ENCODE measurements at regions not wholly inside any gene's neighbourhood (a gene's known extent, or its start where the extent isn't known, plus 50 kb on each side); places are given as distances from the start of the nearest gene placed in this dataset.

DNA sequence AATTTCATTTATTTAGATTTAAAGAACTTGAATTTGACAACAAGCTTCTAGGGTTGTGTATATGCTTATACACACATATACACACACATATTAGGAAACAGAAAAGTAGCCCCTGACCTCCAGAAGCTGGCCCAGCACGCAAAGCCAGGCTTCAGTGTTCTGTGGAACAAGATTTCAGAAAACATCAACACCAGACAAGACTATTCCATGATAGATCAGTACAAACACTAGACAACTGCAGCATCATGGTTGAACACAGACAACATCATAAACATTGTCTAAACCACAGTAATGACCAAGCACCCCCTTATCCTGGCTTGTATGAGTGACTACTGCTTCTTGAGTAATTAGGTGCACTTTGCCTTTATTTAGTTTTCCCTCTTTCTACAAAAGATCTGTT, 457.6 kb downstream of the TMEM182 start:
- Histone ChIP-seq H3K4me3 (ENCODE audit: low read depth, low read length) (no peak overlapping the region), H3K9me3 (ENCODE audit: control insufficient read depth, insufficient read depth, low read length) (no peaks in the 10 kb centered on the region), H3K4me1 (ENCODE audit: control insufficient read depth, insufficient read depth, low read length) (no peaks in the 10 kb centered on the region), H3K9ac (ENCODE audit: low read depth, low read length) (no peak overlapping the region), H3K36me3 (ENCODE audit: control insufficient read depth, insufficient read depth, low read length) (no peaks in the 10 kb centered on the region), H3K27ac (ENCODE audit: low read depth, low read length) (no peak overlapping the region), H3K27me3 (ENCODE audit: control insufficient read depth, insufficient read depth, low read length) (no peaks in the 10 kb centered on the region)

DNA sequence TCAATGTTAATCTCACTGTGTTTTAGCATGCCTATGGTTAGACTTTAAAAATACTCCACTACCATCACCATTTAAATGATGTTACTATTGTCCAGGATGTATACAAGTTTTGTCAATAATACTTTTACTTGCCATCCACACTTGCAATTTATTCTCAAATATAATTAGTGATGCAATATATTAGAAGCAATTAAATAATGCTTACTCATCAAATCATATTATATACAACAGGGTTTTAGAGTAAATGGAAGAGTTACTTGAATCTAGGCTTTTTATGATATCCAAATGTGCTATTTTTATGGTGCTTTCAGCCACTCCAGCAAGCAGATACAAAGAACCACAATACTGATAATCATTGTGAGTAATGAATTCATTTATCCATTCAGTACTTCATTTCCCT, 461.1 kb downstream of the TMEM182 start:
- H3K4me3 ChIP-seq (ENCODE audit: low read depth, low read length), result no peak overlapping the region
- no peak overlapping the region for H3K27ac ChIP-seq (ENCODE audit: low read depth, low read length)
- H3K27me3 ChIP-seq (ENCODE audit: control insufficient read depth, insufficient read depth, low read length), result no peaks in the 10 kb centered on the region
- H3K9ac ChIP-seq (ENCODE audit: low read depth, low read length), result no peak overlapping the region
- H3K9me3 ChIP-seq (ENCODE audit: control insufficient read depth, insufficient read depth, low read length), result no peaks in the 10 kb centered on the region
- H3K4me1 ChIP-seq (ENCODE audit: control insufficient read depth, insufficient read depth, low read length), result no peaks in the 10 kb centered on the region
- H3K36me3 ChIP-seq (ENCODE audit: control insufficient read depth, insufficient read depth, low read length), result no peaks in the 10 kb centered on the region

DNA sequence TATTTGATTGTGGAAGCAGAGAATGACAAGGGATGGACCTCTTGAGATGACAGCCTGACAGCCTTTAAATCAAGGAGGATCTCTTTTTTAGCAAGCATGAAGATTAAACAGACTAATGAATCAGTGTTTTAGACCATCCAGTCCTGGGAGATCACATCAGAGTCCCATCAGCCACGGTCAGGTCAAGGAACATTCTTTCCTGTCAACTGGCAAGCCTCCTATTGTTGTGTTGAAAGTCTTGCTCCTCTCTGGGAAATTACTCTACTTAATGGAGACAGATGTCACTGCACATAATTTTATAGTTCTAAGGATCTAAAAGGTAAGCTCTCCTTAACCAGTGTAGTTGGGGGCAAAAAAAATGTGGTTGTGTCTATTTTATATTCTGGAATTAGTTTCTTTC, 469.0 kb downstream of the TMEM182 start:
- Histone ChIP-seq H3K36me3 (ENCODE audit: control insufficient read depth, insufficient read depth, low read length) (no peaks in the 10 kb centered on the region), H3K27ac (ENCODE audit: low read depth, low read length) (no peak overlapping the region), H3K4me1 (ENCODE audit: control insufficient read depth, insufficient read depth, low read length) (no peaks in the 10 kb centered on the region), H3K9ac (ENCODE audit: low read depth, low read length) (no peak overlapping the region), H3K4me3 (ENCODE audit: low read depth, low read length) (no peak overlapping the region), H3K9me3 (ENCODE audit: control insufficient read depth, insufficient read depth, low read length) (no peaks in the 10 kb centered on the region), H3K27me3 (ENCODE audit: control insufficient read depth, insufficient read depth, low read length) (no peaks in the 10 kb centered on the region)

DNA sequence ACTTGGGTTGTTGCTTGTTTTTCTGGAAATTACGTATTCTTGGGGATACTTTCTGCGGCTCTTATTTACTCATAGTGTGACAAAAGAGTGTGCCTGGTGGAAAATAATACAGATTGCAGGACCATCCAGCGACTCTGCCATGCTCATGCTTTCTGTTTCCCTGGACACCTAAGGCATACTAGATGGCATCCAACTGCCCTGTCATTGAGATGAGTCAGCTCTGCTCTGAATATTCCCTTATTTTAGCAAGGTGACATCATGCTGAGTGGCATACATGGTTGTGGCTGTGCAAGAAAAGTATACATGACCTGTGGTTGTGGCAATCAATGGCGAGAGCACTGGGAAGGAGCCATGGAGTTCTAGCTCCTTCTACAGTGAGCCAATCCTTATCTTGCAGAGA, 471.0 kb downstream of the TMEM182 start:
- no peak overlapping the region for H3K4me3 ChIP-seq (ENCODE audit: low read depth, low read length)

DNA sequence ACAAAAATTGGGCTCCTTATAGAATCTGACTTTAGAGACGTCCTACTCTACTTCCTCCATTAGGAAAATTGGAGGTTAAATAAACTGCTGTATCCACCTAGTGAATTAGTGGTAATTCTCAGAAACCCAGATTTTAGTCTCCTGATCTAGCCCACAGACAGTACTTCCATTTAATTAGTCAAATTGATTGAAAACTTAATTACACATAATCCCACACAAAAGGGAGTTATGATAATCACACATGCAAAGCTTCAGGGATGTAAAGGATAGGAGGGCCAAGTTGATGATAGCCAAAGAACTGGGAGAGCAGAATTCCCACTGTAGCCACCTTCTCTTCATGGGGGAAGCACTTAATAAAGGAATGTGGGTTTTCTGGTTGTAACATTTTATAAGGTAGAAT, 471.9 kb downstream of the TMEM182 start:
- Histone ChIP-seq H3K4me1 (ENCODE audit: control insufficient read depth, insufficient read depth, low read length) (no peaks in the 10 kb centered on the region), H3K36me3 (ENCODE audit: control insufficient read depth, insufficient read depth, low read length) (no peaks in the 10 kb centered on the region), H3K27me3 (ENCODE audit: control insufficient read depth, insufficient read depth, low read length) (no peaks in the 10 kb centered on the region), H3K4me3 (ENCODE audit: low read depth, low read length) (no peak overlapping the region), H3K9me3 (ENCODE audit: control insufficient read depth, insufficient read depth, low read length) (no peaks in the 10 kb centered on the region), H3K9ac (ENCODE audit: low read depth, low read length) (no peak overlapping the region), H3K27ac (ENCODE audit: low read depth, low read length) (no peak overlapping the region)

More for the DNA sequence above, 471.0 kb downstream of the TMEM182 start:
- no peaks in the 10 kb centered on the region for H3K36me3 ChIP-seq (ENCODE audit: control insufficient read depth, insufficient read depth, low read length)
- no peaks in the 10 kb centered on the region for H3K9me3 ChIP-seq (ENCODE audit: control insufficient read depth, insufficient read depth, low read length)
- no peak overlapping the region for H3K9ac ChIP-seq (ENCODE audit: low read depth, low read length)
- H3K27me3 ChIP-seq (ENCODE audit: control insufficient read depth, insufficient read depth, low read length), result no peaks in the 10 kb centered on the region
- H3K4me1 ChIP-seq (ENCODE audit: control insufficient read depth, insufficient read depth, low read length), result no peaks in the 10 kb centered on the region
- no peak overlapping the region for H3K27ac ChIP-seq (ENCODE audit: low read depth, low read length)

DNA sequence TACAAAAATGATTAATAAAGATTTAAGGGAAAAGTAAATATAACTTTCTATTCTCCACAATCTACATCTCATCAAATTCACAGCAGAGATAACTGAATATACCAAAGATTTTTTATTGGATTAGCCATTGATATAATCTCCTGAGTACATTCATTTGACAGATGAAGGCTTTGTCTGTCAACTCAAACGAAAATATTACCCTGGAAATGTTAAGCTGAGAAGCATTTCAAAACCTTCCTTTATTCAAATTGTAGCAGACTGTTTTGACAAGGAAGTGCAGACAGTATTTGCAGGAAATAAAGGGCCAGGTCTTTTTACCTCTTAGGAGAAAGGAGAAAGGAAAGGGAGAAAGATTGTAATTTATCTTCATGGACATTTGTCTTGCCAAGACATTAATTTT, 473.5 kb downstream of the TMEM182 start:
- Histone ChIP-seq H3K4me3 (ENCODE audit: low read depth, low read length) (no peak overlapping the region), H3K4me1 (ENCODE audit: control insufficient read depth, insufficient read depth, low read length) (no peaks in the 10 kb centered on the region), H3K27me3 (ENCODE audit: control insufficient read depth, insufficient read depth, low read length) (no peaks in the 10 kb centered on the region), H3K27ac (ENCODE audit: low read depth, low read length) (no peak overlapping the region), H3K9ac (ENCODE audit: low read depth, low read length) (no peak overlapping the region), H3K36me3 (ENCODE audit: control insufficient read depth, insufficient read depth, low read length) (no peaks in the 10 kb centered on the region), H3K9me3 (ENCODE audit: control insufficient read depth, insufficient read depth, low read length) (no peaks in the 10 kb centered on the region)

DNA sequence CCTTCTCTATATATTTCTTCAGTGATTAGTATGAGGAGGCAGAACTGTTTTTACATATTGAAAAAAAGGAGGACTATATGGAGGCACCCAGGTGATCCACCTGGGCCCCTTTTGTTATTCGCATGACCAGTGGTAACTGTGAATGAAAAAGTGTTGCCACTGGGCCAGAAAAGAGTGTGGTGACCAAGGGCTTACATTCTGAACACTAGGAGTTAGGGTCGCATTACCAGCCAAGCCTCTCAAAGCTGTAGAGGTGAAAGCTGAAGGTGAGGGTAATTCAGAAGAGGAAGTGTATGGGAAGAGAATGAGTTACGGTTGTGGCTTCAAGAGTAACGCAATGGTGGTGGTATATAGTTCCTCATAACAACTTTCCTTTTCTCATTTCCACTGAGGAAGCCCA, 487.6 kb downstream of the TMEM182 start:
- H3K36me3 ChIP-seq (ENCODE audit: control insufficient read depth, insufficient read depth, low read length), result no peaks in the 10 kb centered on the region
- H3K4me3 ChIP-seq (ENCODE audit: low read depth, low read length), result no peak overlapping the region

DNA sequence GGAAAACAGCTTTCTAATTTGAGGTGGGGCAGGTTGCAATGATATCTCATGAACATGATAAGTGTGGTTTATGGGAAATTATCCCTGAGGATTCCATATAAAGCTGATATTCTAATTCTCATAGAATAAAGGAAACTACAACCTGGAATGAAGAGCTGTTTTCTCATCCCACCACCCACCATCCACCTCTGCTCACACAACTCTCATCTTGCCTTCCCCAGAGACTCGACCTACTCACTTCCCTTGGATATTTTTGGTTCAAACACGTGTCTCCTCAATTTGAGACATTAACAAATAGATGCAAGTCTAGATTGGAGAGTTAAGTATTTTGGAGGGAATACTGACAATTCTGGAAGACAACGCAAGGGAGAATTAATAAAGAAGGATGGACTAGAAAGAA, 490.9 kb downstream of the TMEM182 start:
- Histone ChIP-seq H3K27ac (ENCODE audit: low read depth, low read length) (no peak overlapping the region), H3K4me1 (ENCODE audit: control insufficient read depth, insufficient read depth, low read length) (peaks cover 4% of the 10 kb centered on the region; the same call in 1 of the 2 replicates), H3K4me3 (ENCODE audit: low read depth, low read length) (no peak overlapping the region), H3K27me3 (ENCODE audit: control insufficient read depth, insufficient read depth, low read length) (no peaks in the 10 kb centered on the region), H3K9me3 (ENCODE audit: control insufficient read depth, insufficient read depth, low read length) (no peaks in the 10 kb centered on the region), H3K9ac (ENCODE audit: low read depth, low read length) (no peak overlapping the region), H3K36me3 (ENCODE audit: control insufficient read depth, insufficient read depth, low read length) (no peaks in the 10 kb centered on the region)

More for the DNA sequence above, 487.6 kb downstream of the TMEM182 start:
- no peaks in the 10 kb centered on the region for H3K9me3 ChIP-seq (ENCODE audit: control insufficient read depth, insufficient read depth, low read length)
- no peaks in the 10 kb centered on the region for H3K27me3 ChIP-seq (ENCODE audit: control insufficient read depth, insufficient read depth, low read length)
- no peak overlapping the region for H3K27ac ChIP-seq (ENCODE audit: low read depth, low read length)
- H3K9ac ChIP-seq (ENCODE audit: low read depth, low read length), result no peak overlapping the region
- peaks cover 4% of the 10 kb centered on the region; the same call in 1 of the 2 replicates for H3K4me1 ChIP-seq (ENCODE audit: control insufficient read depth, insufficient read depth, low read length)

DNA sequence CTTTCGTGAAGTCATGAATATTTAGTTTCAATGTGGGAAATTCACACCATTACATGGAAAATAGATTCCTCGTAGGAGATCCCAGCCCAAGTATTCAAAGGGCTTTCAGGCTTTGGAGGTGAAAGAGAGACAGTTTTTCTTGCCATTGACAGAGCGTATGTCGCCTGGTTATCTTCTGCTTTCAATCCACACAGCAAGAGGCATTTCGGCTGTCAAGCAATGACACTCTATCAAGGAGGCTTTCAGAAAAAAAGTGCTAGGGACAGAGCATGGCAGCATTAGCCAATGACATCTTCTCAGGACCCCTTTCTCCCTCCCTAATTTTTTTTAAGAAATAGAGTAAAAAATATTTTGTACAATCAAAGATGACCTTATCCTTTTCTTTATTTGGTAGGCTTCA, 492.8 kb downstream of the TMEM182 start:
- H3K27me3 ChIP-seq (ENCODE audit: control insufficient read depth, insufficient read depth, low read length), result no peaks in the 10 kb centered on the region
- no peak overlapping the region for H3K27ac ChIP-seq (ENCODE audit: low read depth, low read length)
- H3K9ac ChIP-seq (ENCODE audit: low read depth, low read length), result no peak overlapping the region
- H3K36me3 ChIP-seq (ENCODE audit: control insufficient read depth, insufficient read depth, low read length), result no peaks in the 10 kb centered on the region
- H3K4me1 ChIP-seq (ENCODE audit: control insufficient read depth, insufficient read depth, low read length), result peaks cover 3% of the 10 kb centered on the region; the same call in 1 of the 2 replicates
- no peaks in the 10 kb centered on the region for H3K9me3 ChIP-seq (ENCODE audit: control insufficient read depth, insufficient read depth, low read length)
- H3K4me3 ChIP-seq (ENCODE audit: low read depth, low read length), result no peak overlapping the region

DNA sequence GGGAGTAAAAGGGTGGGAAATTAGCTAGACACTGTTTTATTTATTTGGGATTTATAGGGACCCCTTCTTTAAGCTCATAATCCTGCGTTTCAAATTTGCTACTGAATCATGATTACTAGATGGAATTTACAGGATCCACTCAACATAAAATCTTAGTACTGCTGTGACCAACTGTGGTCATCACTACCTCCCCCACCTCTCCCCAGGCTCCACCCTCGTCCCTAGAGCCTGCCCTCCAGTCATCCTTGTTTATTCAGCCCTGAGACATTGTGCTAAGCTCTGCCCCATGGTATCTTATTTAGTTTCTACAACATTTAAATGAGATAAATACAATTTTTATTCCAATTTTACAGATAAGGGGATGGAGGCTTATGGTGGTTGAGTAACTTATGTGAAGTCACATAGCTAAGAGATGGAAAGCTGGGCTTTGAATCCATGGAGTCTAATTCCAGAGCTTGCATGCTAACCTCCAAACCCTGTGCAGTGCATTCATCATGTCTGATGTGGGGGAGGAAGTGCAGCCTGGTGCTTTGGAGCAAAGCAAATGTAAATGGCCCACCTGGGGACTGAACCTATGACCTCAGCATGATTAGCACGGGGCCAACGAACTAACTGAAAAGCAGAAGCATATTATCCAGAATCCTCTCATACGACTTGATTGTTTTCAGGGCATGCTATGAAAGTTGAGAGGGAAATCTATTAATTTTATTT, 502.4 kb downstream of the TMEM182 start:
- Histone ChIP-seq H3K27me3 (ENCODE audit: control insufficient read depth, insufficient read depth, low read length) (no peaks in the 10 kb centered on the region), H3K27ac (ENCODE audit: low read depth, low read length) (no peak overlapping the region), H3K9ac (ENCODE audit: low read depth, low read length) (no peak overlapping the region), H3K36me3 (ENCODE audit: control insufficient read depth, insufficient read depth, low read length) (no peaks in the 10 kb centered on the region), H3K4me1 (ENCODE audit: control insufficient read depth, insufficient read depth, low read length) (0 out of 2 replicates have a peak, but pooled peaks cover 7% of the 10 kb centered on the region), H3K9me3 (ENCODE audit: control insufficient read depth, insufficient read depth, low read length) (no peaks in the 10 kb centered on the region), H3K4me3 (ENCODE audit: low read depth, low read length) (no peak overlapping the region)

DNA sequence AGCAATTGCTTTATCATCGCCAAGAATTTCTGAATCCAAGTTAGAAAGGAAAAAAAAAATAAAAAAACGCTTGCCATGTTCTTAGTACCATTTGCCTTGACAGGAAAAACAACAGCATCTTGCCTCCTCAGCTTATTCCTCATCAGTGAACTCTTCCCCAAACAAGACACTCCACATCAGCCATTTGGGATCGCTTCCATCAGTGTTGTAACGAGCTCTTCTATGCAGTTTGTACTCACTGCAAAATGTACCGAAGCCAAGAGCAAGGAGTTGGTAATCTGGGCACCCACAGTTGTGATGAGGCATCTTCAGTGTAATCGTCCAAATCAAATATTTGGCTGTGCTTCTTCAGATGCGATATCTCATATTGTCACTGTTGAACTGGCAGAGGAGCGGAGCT, 503.7 kb downstream of the TMEM182 start:
- H3K27me3 ChIP-seq (ENCODE audit: control insufficient read depth, insufficient read depth, low read length), result no peaks in the 10 kb centered on the region
- no peak overlapping the region for H3K27ac ChIP-seq (ENCODE audit: low read depth, low read length)
- H3K9me3 ChIP-seq (ENCODE audit: control insufficient read depth, insufficient read depth, low read length), result no peaks in the 10 kb centered on the region
- H3K9ac ChIP-seq (ENCODE audit: low read depth, low read length), result no peak overlapping the region
- H3K36me3 ChIP-seq (ENCODE audit: control insufficient read depth, insufficient read depth, low read length), result no peaks in the 10 kb centered on the region
- H3K4me3 ChIP-seq (ENCODE audit: low read depth, low read length), result no peak overlapping the region
- 0 out of 2 replicates have a peak, but pooled peaks cover 7% of the 10 kb centered on the region for H3K4me1 ChIP-seq (ENCODE audit: control insufficient read depth, insufficient read depth, low read length)
